B cell (primary cell): ENCODE measurements at regions not wholly inside any gene's neighbourhood (a gene's known extent, or its start where the extent isn't known, plus 50 kb on each side); places are given as distances from the start of the nearest gene placed in this dataset.

Experiments used
- ATAC-seq: fragments of 200-7000 bp; cut with Tn5 transposase; one replicate; pipeline ENCODE4 v1.10.0; 2021; ENCODE audit warnings: low read depth, mild to moderate bottlenecking, moderate number of reproducible peaks, moderate library complexity
- CTCF ChIA-PET: fragments of 350-600 bp; sonication (Branson Sonifier 250); formaldehyde crosslinking; loops from one replicate; lab custom pipeline; 2021; ENCODE audit warnings: antibody characterized with exemption, inconsistent platforms; lab: Charles Lee
- POLR2A ChIA-PET: fragments of 350-600 bp; sonication (Branson Sonifier 250); formaldehyde crosslinking; loops from one replicate; lab custom pipeline; 2021; ENCODE audit warnings: antibody characterized with exemption; lab: Charles Lee
- DNase-seq: peaks from one replicate; pipeline ENCODE4 v3.0.0; 2013
- H2AFZ ChIP-seq: 2 replicates; pipeline ENCODE4 v1.6.1; 2012; ENCODE audit warnings: mild to moderate bottlenecking, low read depth, low read length; ENCODE audit not compliant: insufficient read depth, poor library complexity, severe bottlenecking
- H3K27ac ChIP-seq, 2 donors: 1 replicate in 1 of 2; 2 replicates in 1 of 2; pipeline ENCODE4 v1.5.1; 2012 to 2013; ENCODE audit warnings: low read length in 2 of 2, mild to moderate bottlenecking in 2 of 2, moderate library complexity in 1 of 2
- H3K27me3 ChIP-seq, 4 experiments: fragments of 200-600 bp in 1 of 4; sonication (generic) in 1 of 4; replicated peaks in 1 of 4; 1 replicate in 2 of 4; 2 replicates in 2 of 4; pipeline versions ENCODE4 v1.6.1 to v1.7.0; 2013 to 2016; ENCODE audit warnings: low read length in 3 of 4, mild to moderate bottlenecking in 2 of 4, mixed read lengths in 1 of 4, moderate library complexity in 1 of 4; ENCODE audit not compliant: insufficient read depth in 4 of 4, control insufficient read depth in 3 of 4; ENCODE audit errors: control extremely low read depth in 1 of 4
- H3K36me3 ChIP-seq, 2 experiments: replicated peaks in 1 of 2; 1 replicate in 1 of 2; 2 replicates in 1 of 2; pipeline versions ENCODE4 v1.6.1 to v1.7.1; 2013; ENCODE audit warnings: low read length in 1 of 2; ENCODE audit not compliant: insufficient read depth in 2 of 2, control insufficient read depth in 1 of 2; ENCODE audit errors: control extremely low read depth in 1 of 2, extremely low read depth in 1 of 2
- H3K4me1 ChIP-seq, 2 donors: fragments of 200-600 bp in 1 of 2; sonication (generic) in 1 of 2; 1 replicate in 1 of 2; 2 replicates in 1 of 2; pipeline versions ENCODE4 v1.5.1 to v1.6.1; 2013 to 2017; ENCODE audit warnings: low read length in 2 of 2; ENCODE audit not compliant: control insufficient read depth in 2 of 2, insufficient read depth in 2 of 2
- H3K4me2 ChIP-seq: replicated peaks from 2 replicates; pipeline ENCODE3; 2012; ENCODE audit warnings: mild to moderate bottlenecking, low read depth, low read length; ENCODE audit not compliant: poor library complexity, severe bottlenecking
- H3K4me3 ChIP-seq, 5 experiments: fragments of 200-600 bp in 1 of 5; sonication (generic) in 1 of 5; 1 replicate in 3 of 5; 2 replicates in 2 of 5; pipeline versions ENCODE4 v1.5.1 to v1.7.0; 2011 to 2016; ENCODE audit warnings: low read length in 4 of 5, mild to moderate bottlenecking in 4 of 5, low read depth in 2 of 5, control low read depth in 1 of 5, moderate library complexity in 1 of 5; ENCODE audit not compliant: insufficient read depth in 1 of 5; ENCODE audit errors: control extremely low read depth in 1 of 5, extremely low read depth in 1 of 5
- H3K79me2 ChIP-seq: fragments of 200-600 bp; sonication (generic); one replicate; pipeline ENCODE4 v1.6.0; 2016; ENCODE audit warnings: low read length; ENCODE audit not compliant: control insufficient read depth, insufficient read depth
- H3K9ac ChIP-seq: fragments of 200-600 bp; sonication (generic); 2 replicates; pipeline ENCODE4 v1.6.1; 2017; ENCODE audit warnings: mild to moderate bottlenecking, low read length, moderate library complexity
- H3K9me3 ChIP-seq, 3 donors: one replicate each; pipeline versions ENCODE4 v1.6.1 to v1.7.1; 2013; ENCODE audit warnings: low read length in 2 of 3; ENCODE audit not compliant: control insufficient read depth in 2 of 3, insufficient read depth in 1 of 3; ENCODE audit errors: control extremely low read depth in 1 of 3
- H4K20me1 ChIP-seq: 2 replicates; pipeline ENCODE4 v1.6.0; 2012; ENCODE audit warnings: mild to moderate bottlenecking, low read length; ENCODE audit not compliant: insufficient read depth, control insufficient read depth, poor library complexity, severe bottlenecking
- H3K27ac Mint-ChIP-seq: one replicate; pipeline ENCODE4 v1.8.0; 2021; ENCODE audit warnings: mixed read lengths
- H3K27me3 Mint-ChIP-seq: one replicate; pipeline ENCODE4 v1.8.0; 2021; ENCODE audit warnings: mixed read lengths
- H3K4me1 Mint-ChIP-seq: one replicate; pipeline ENCODE4 v1.8.0; 2021; ENCODE audit warnings: mixed read lengths
- H3K4me3 Mint-ChIP-seq: one replicate; pipeline ENCODE4 v1.8.0; 2021; ENCODE audit warnings: mixed read lengths
- H3K9me3 Mint-ChIP-seq: one replicate; pipeline ENCODE4 v1.8.0; 2022; ENCODE audit warnings: mixed read lengths; ENCODE audit not compliant: insufficient read depth
- EZH2 ChIP-seq: IDR thresholded peaks from 2 replicates; pipeline ENCODE4 v1.6.1; 2012; ENCODE audit warnings: borderline replicate concordance, low read depth, mild to moderate bottlenecking, moderate library complexity, low read length; ENCODE audit not compliant: insufficient read depth, poor library complexity, severe bottlenecking
- WGBS: methylation state at CpG from one replicate; pipeline ENCODE4 v1.1.5; 2013; ENCODE audit warnings: missing lambda C conversion rate; ENCODE audit not compliant: insufficient coverage; 5-methylcytosine and 5-hydroxymethylcytosine counted together
- intact Hi-C: fragments of 100-400 bp; cut with micrococcal nuclease; formaldehyde crosslinking; loops from one replicate; pipeline ENCODE4 v1.10.0; 2022
- TF ChIP-seq, protein P1 (sequence below): fragments of 200-600 bp; IDR thresholded peaks from one replicate; pipeline ENCODE4 v1.8.0; 2022; ENCODE audit warnings: antibody characterized with exemption, mild to moderate bottlenecking

DNA sequence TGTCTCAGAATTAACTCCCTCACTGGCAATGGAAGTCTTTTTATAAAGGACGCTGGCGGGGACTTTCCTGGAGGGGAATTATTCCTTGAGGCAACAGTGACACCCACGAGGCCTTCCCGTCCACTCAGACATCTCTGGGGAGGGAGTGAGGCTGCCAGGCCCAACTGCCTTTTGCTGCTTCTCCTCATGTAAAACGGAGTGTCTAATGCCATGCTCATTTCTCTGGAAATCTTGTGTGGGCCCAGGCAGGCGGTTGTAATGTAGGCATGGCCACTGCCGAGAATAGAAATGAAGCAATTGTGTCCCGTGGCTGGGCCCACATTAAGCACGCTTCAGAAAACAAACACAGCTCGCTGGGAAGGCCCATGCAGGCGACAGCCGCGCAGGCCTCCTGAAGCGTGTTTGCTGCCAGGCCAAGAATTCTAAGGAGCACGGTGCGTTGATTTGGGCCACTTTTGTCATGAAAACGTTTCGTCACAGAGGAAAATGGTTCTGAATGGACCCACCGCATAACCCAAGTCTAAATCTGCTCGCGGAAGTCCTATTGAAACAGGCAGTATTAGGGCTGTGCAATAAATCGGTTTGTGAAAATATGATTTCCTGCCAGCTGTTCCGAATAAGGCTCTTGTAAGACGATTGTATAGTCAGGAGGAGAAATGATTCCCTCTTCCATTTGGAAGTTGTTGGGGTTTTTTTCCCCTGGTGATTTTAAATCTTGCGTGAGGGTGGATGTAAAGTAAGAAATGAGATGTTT is 104.2 kb upstream of the CHST15 start:
- no peaks in the 10 kb centered on the region for H3K9me3 ChIP-seq
- H3K4me2 ChIP-seq: no peak overlapping the region
- no peak overlapping the region for H3K4me3 ChIP-seq
- no peaks in the 10 kb centered on the region for H4K20me1 ChIP-seq
- Mint-ChIP-seq H3K9me3 (no peaks in the 10 kb centered on the region), H3K27ac (no peak overlapping the region), H3K4me1 (peaks cover 7% of the 10 kb centered on the region), H3K27me3 (peaks cover 4% of the 10 kb centered on the region), H3K4me3 (no peak overlapping the region)
- no peak for ATAC-seq
- DNase-seq: no peak
- H3K27me3 ChIP-seq: no peaks in the 10 kb centered on the region
- H2AFZ ChIP-seq: no peak overlapping the region
- H3K27ac ChIP-seq: no peak overlapping the region
- H3K9ac ChIP-seq: no peak overlapping the region
- no peaks in the 10 kb centered on the region for H3K79me2 ChIP-seq
- WGBS: 95% methylated on average over 22 of the region's 25 CpGs
- intact Hi-C loops: no loop called here
- CTCF ChIA-PET: no interaction called here
- H3K36me3 ChIP-seq: no peaks in the 10 kb centered on the region
- POLR2A ChIA-PET: no interaction called here
- H3K4me1 ChIP-seq: peaks cover 0 to 8% of the 10 kb centered on the region in 2 donors
- TF ChIP-seq, protein P1, sequence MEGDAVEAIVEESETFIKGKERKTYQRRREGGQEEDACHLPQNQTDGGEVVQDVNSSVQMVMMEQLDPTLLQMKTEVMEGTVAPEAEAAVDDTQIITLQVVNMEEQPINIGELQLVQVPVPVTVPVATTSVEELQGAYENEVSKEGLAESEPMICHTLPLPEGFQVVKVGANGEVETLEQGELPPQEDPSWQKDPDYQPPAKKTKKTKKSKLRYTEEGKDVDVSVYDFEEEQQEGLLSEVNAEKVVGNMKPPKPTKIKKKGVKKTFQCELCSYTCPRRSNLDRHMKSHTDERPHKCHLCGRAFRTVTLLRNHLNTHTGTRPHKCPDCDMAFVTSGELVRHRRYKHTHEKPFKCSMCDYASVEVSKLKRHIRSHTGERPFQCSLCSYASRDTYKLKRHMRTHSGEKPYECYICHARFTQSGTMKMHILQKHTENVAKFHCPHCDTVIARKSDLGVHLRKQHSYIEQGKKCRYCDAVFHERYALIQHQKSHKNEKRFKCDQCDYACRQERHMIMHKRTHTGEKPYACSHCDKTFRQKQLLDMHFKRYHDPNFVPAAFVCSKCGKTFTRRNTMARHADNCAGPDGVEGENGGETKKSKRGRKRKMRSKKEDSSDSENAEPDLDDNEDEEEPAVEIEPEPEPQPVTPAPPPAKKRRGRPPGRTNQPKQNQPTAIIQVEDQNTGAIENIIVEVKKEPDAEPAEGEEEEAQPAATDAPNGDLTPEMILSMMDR: no peak
- TF ChIP-seq EZH2: no peak

DNA sequence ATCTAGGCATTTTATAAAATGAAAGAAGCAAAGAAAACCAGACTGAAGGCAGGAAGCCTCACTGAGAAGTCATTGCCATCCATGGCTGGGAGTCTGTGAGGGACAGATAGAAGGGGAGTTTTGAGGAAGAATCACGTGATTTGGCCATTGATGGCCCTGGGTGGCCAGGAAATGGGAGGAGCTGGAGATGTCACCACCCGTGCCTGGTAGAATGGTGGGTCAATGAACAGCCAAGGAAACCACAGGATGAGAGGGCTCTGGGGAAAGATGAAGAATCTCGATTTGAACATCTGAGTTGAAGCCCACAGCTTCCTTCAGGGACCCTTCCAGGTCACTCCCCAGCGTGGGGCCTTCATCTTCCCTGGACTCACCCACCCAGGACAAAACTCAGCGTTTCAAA is 103.3 kb upstream of the CHST15 start:
- ChIA-PET POLR2A (no interaction called here), CTCF (no interaction called here)
- Histone ChIP-seq H3K9ac (no peak overlapping the region), H3K36me3 (no peaks in the 10 kb centered on the region), H3K4me2 (no peak overlapping the region), H3K9me3 (no peaks in the 10 kb centered on the region), H2AFZ (no peak overlapping the region), H3K4me3 (no peak overlapping the region), H3K27ac (no peak overlapping the region), H3K4me1 (peaks cover 0 to 8% of the 10 kb centered on the region in 2 donors), H4K20me1 (no peaks in the 10 kb centered on the region), H3K79me2 (no peaks in the 10 kb centered on the region), H3K27me3 (no peaks in the 10 kb centered on the region)
- H3K27me3 Mint-ChIP-seq: peaks cover 8% of the 10 kb centered on the region
- no peak for TF ChIP-seq EZH2
- TF ChIP-seq, protein P1: no peak
- WGBS: 55% methylated on average over 4 of the region's 5 CpGs
- no peak for DNase-seq
- H3K9me3 Mint-ChIP-seq: no peaks in the 10 kb centered on the region
- no peak for ATAC-seq
- no peak overlapping the region for H3K27ac Mint-ChIP-seq
- H3K4me3 Mint-ChIP-seq: no peak overlapping the region
- H3K4me1 Mint-ChIP-seq: peaks cover 7% of the 10 kb centered on the region
- intact Hi-C loops: no loop called here
